ENCODE measurements at regions not wholly inside any gene's neighbourhood (a gene's known extent, or its start where the extent isn't known, plus 50 kb on each side); places are given as distances from the start of the nearest gene placed in this dataset.

GRCh38 chr6:28736121-28736520, 187.7 kb downstream of the TRIM27 start:
- peaks cover 22 to 45% (median 37%) of the 10 kb centered on the region in 3 donors for H3K9me3 Mint-ChIP-seq
- H3K9me3 ChIP-seq: no peaks in the 10 kb centered on the region
- POLR2A ChIA-PET: no interaction called here
- H3K4me1 ChIP-seq (ENCODE audit: control insufficient read depth in 1 of 2, extremely low read depth in 1 of 2, insufficient read depth in 2 of 2, low read length in 2 of 2): no peaks in the 10 kb centered on the region
- H3K27me3 Mint-ChIP-seq: peaks cover 78 to 85% of the 10 kb centered on the region in 2 donors
- CTCF ChIA-PET: no interaction called here
- H3K27ac Mint-ChIP-seq: peak overlapping the region in 1 of 2 donors; percentile 10
- peaks cover 35 to 81% of the 10 kb centered on the region in 2 experiments for H3K27me3 ChIP-seq (replicated peaks in 1 of 2; ENCODE audit: control insufficient read depth in 2 of 2, extremely low read depth in 1 of 2, insufficient read depth in 2 of 2, low read length in 1 of 2)
- no peak for DNase-seq
- H3K4me1 Mint-ChIP-seq: peaks cover 2 to 11% (median 2%) of the 10 kb centered on the region in 3 donors
- WGBS (ENCODE audit: insufficient coverage): no CpG with 5 or more reads among the region's 2 CpGs
- H3K27ac ChIP-seq (ENCODE audit: low read length): no peak overlapping the region
- H3K36me3 ChIP-seq (ENCODE audit: control insufficient read depth in 2 of 2, extremely low read depth in 1 of 2, insufficient read depth in 1 of 2, low read length in 1 of 2): no peaks in the 10 kb centered on the region
- H3K4me3 ChIP-seq (ENCODE audit: control insufficient read depth in 1 of 2, extremely low read depth in 1 of 2, low read length in 1 of 2): no peak overlapping the region
- peaks cover 16% of the 10 kb centered on the region for H3K36me3 Mint-ChIP-seq
- no peak overlapping the region for H3K4me3 Mint-ChIP-seq
- no peak for ATAC-seq (replicated peaks in 1 of 4)

- ATAC-seq (replicated peaks in 1 of 4): no peak
- peaks cover 2 to 11% (median 2%) of the 10 kb centered on the region in 3 donors for H3K4me1 Mint-ChIP-seq
- H3K27ac ChIP-seq (ENCODE audit: low read length): no peak overlapping the region
- H3K36me3 Mint-ChIP-seq: peaks cover 16% of the 10 kb centered on the region
- peaks cover 27 to 80% of the 10 kb centered on the region in 2 experiments for H3K27me3 ChIP-seq (replicated peaks in 1 of 2; ENCODE audit: control insufficient read depth in 2 of 2, extremely low read depth in 1 of 2, insufficient read depth in 2 of 2, low read length in 1 of 2)
- DNase-seq: no peak
- H3K9me3 Mint-ChIP-seq: peaks cover 22 to 39% (median 30%) of the 10 kb centered on the region in 3 donors
- CTCF ChIA-PET: interaction anchor here in 1 of 2 donors (0.6 kb wide), 1 partner anchor 30 kb away, joined by 3 read pairs; no protein-coding TSS in a partner anchor
- H3K27me3 Mint-ChIP-seq: peaks cover 73 to 80% of the 10 kb centered on the region in 2 donors
- H3K4me3 Mint-ChIP-seq: peak overlapping the region in 1 of 3 donors; percentile 2
- POLR2A ChIA-PET: no interaction called here
- no peaks in the 10 kb centered on the region for H3K36me3 ChIP-seq (ENCODE audit: control insufficient read depth in 2 of 2, extremely low read depth in 1 of 2, insufficient read depth in 1 of 2, low read length in 1 of 2)
- no peaks in the 10 kb centered on the region for H3K9me3 ChIP-seq
- H3K4me3 ChIP-seq (ENCODE audit: control insufficient read depth in 1 of 2, extremely low read depth in 1 of 2, low read length in 1 of 2): peak overlapping the region in 1 of 2 donors; percentile 26
- H3K4me1 ChIP-seq (ENCODE audit: control insufficient read depth in 1 of 2, extremely low read depth in 1 of 2, insufficient read depth in 2 of 2, low read length in 2 of 2): no peaks in the 10 kb centered on the region
- H3K27ac Mint-ChIP-seq: peak overlapping the region in 1 of 2 donors; percentile 73
- 8% methylated on average over 11 of the region's 17 CpGs for WGBS (ENCODE audit: insufficient coverage)
These were observed 185.9 kb downstream of the TRIM27 start for GRCh38 chr6:28737750-28738395.

- H3K9me3 Mint-ChIP-seq: peaks cover 17 to 38% (median 27%) of the 10 kb centered on the region in 3 donors
- peaks cover 73 to 80% of the 10 kb centered on the region in 2 donors for H3K27me3 Mint-ChIP-seq
- peaks cover 31 to 82% of the 10 kb centered on the region in 2 experiments for H3K27me3 ChIP-seq (replicated peaks in 1 of 2; ENCODE audit: control insufficient read depth in 2 of 2, extremely low read depth in 1 of 2, insufficient read depth in 2 of 2, low read length in 1 of 2)
- H3K4me3 Mint-ChIP-seq: peak overlapping the region in 1 of 3 donors; percentile 2
- H3K36me3 Mint-ChIP-seq: peaks cover 16% of the 10 kb centered on the region
- no peaks in the 10 kb centered on the region for H3K9me3 ChIP-seq
- DNase-seq (no peak), ATAC-seq (replicated peaks in 1 of 4) (no peak)
- peak overlapping the region in 1 of 2 donors; percentile 18 for H3K4me3 ChIP-seq (ENCODE audit: control insufficient read depth in 1 of 2, extremely low read depth in 1 of 2, low read length in 1 of 2)
- CTCF ChIA-PET: no interaction called here
- 6% methylated on average over 16 of the region's 16 CpGs for WGBS (ENCODE audit: insufficient coverage)
- no peaks in the 10 kb centered on the region for H3K4me1 ChIP-seq (ENCODE audit: control insufficient read depth in 1 of 2, extremely low read depth in 1 of 2, insufficient read depth in 2 of 2, low read length in 2 of 2)
- POLR2A ChIA-PET: no interaction called here
- peak overlapping the region in 1 of 2 donors; percentile 73 for H3K27ac Mint-ChIP-seq
- no peak overlapping the region for H3K27ac ChIP-seq (ENCODE audit: low read length)
- no peaks in the 10 kb centered on the region for H3K36me3 ChIP-seq (ENCODE audit: control insufficient read depth in 2 of 2, extremely low read depth in 1 of 2, insufficient read depth in 1 of 2, low read length in 1 of 2)
- H3K4me1 Mint-ChIP-seq: peaks cover 2 to 11% (median 2%) of the 10 kb centered on the region in 3 donors
These were observed 185.4 kb downstream of the TRIM27 start for GRCh38 chr6:28738396-28738765.

- H3K4me3 Mint-ChIP-seq: no peak overlapping the region
- Histone ChIP-seq H3K36me3 (ENCODE audit: control insufficient read depth in 2 of 2, extremely low read depth in 1 of 2, insufficient read depth in 1 of 2, low read length in 1 of 2) (no peaks in the 10 kb centered on the region), H3K27ac (ENCODE audit: low read length) (no peak overlapping the region), H3K9me3 (no peaks in the 10 kb centered on the region), H3K27me3 (replicated peaks in 1 of 2; ENCODE audit: control insufficient read depth in 2 of 2, extremely low read depth in 1 of 2, insufficient read depth in 2 of 2, low read length in 1 of 2) (peaks cover 31 to 59% of the 10 kb centered on the region in 2 experiments), H3K4me3 (ENCODE audit: control insufficient read depth in 1 of 2, extremely low read depth in 1 of 2, low read length in 1 of 2) (no peak overlapping the region), H3K4me1 (ENCODE audit: control insufficient read depth in 1 of 2, extremely low read depth in 1 of 2, insufficient read depth in 2 of 2, low read length in 2 of 2) (no peaks in the 10 kb centered on the region)
- POLR2A ChIA-PET: no interaction called here
- DNase-seq (no peak), ATAC-seq (replicated peaks in 1 of 4) (no peak)
- WGBS (ENCODE audit: insufficient coverage): no CpG with 5 or more reads among the region's 3 CpGs
- CTCF ChIA-PET: no interaction called here
- peak overlapping the region in 1 of 2 donors; percentile 13 for H3K27ac Mint-ChIP-seq
- H3K9me3 Mint-ChIP-seq: peaks cover 14 to 26% (median 16%) of the 10 kb centered on the region in 3 donors
- H3K27me3 Mint-ChIP-seq: peaks cover 73 to 74% of the 10 kb centered on the region in 2 donors
- H3K36me3 Mint-ChIP-seq: peaks cover 10% of the 10 kb centered on the region
- H3K4me1 Mint-ChIP-seq: peaks cover 2 to 11% (median 2%) of the 10 kb centered on the region in 3 donors
These were observed 182.4 kb downstream of the TRIM27 start for GRCh38 chr6:28741363-28741762.

- peaks cover 2 to 11% (median 2%) of the 10 kb centered on the region in 3 donors for H3K4me1 Mint-ChIP-seq
- 30% methylated on average over 2 of the region's 19 CpGs for WGBS (ENCODE audit: insufficient coverage)
- ATAC-seq (replicated peaks in 1 of 4): no peak
- peaks cover 15 to 20% (median 15%) of the 10 kb centered on the region in 3 donors for H3K9me3 Mint-ChIP-seq
- Histone ChIP-seq H3K4me1 (ENCODE audit: control insufficient read depth in 1 of 2, extremely low read depth in 1 of 2, insufficient read depth in 2 of 2, low read length in 2 of 2) (no peaks in the 10 kb centered on the region), H3K27me3 (replicated peaks in 1 of 2; ENCODE audit: control insufficient read depth in 2 of 2, extremely low read depth in 1 of 2, insufficient read depth in 2 of 2, low read length in 1 of 2) (peaks cover 35 to 56% of the 10 kb centered on the region in 2 experiments), H3K27ac (ENCODE audit: low read length) (no peak overlapping the region), H3K9me3 (no peaks in the 10 kb centered on the region), H3K4me3 (ENCODE audit: control insufficient read depth in 1 of 2, extremely low read depth in 1 of 2, low read length in 1 of 2) (no peak overlapping the region), H3K36me3 (ENCODE audit: control insufficient read depth in 2 of 2, extremely low read depth in 1 of 2, insufficient read depth in 1 of 2, low read length in 1 of 2) (no peaks in the 10 kb centered on the region)
- ChIA-PET CTCF (no interaction called here), POLR2A (interaction anchor here in 1 of 2 donors (0.7 kb wide), 1 partner anchor 22 kb away, joined by 5 read pairs; no protein-coding TSS in a partner anchor)
- peaks cover 10% of the 10 kb centered on the region for H3K36me3 Mint-ChIP-seq
- H3K4me3 Mint-ChIP-seq: no peak overlapping the region
- H3K27me3 Mint-ChIP-seq: peaks cover 72 to 73% of the 10 kb centered on the region in 2 donors
- no peak for DNase-seq
- no peak overlapping the region for H3K27ac Mint-ChIP-seq
These were observed 181.0 kb downstream of the TRIM27 start for GRCh38 chr6:28742668-28743270.

GRCh38 chr6:28743271-28743789, 180.5 kb downstream of the TRIM27 start:
- peaks cover 0 to 7% (median 0%) of the 10 kb centered on the region in 3 donors for H3K4me1 Mint-ChIP-seq
- ChIA-PET POLR2A (interaction anchor here (0.6 to 0.7 kb wide), 3 partner anchors 9 to 1111 kb away, joined by 5 read pairs; no protein-coding TSS in a partner anchor), CTCF (no interaction called here)
- H3K4me3 ChIP-seq (ENCODE audit: control insufficient read depth in 1 of 2, extremely low read depth in 1 of 2, low read length in 1 of 2): no peak overlapping the region
- peaks cover 70 to 71% of the 10 kb centered on the region in 2 donors for H3K27me3 Mint-ChIP-seq
- no peak overlapping the region for H3K4me3 Mint-ChIP-seq
- peaks cover 30 to 53% of the 10 kb centered on the region in 2 experiments for H3K27me3 ChIP-seq (replicated peaks in 1 of 2; ENCODE audit: control insufficient read depth in 2 of 2, extremely low read depth in 1 of 2, insufficient read depth in 2 of 2, low read length in 1 of 2)
- H3K4me1 ChIP-seq (ENCODE audit: control insufficient read depth in 1 of 2, extremely low read depth in 1 of 2, insufficient read depth in 2 of 2, low read length in 2 of 2): no peaks in the 10 kb centered on the region
- H3K9me3 ChIP-seq: peaks cover 2% of the 10 kb centered on the region
- no peaks in the 10 kb centered on the region for H3K36me3 ChIP-seq (ENCODE audit: control insufficient read depth in 2 of 2, extremely low read depth in 1 of 2, insufficient read depth in 1 of 2, low read length in 1 of 2)
- H3K27ac Mint-ChIP-seq: no peak overlapping the region
- peaks cover 11 to 18% (median 14%) of the 10 kb centered on the region in 3 donors for H3K9me3 Mint-ChIP-seq
- no peak for DNase-seq
- H3K36me3 Mint-ChIP-seq: peaks cover 7% of the 10 kb centered on the region
- no peak overlapping the region for H3K27ac ChIP-seq (ENCODE audit: low read length)
- no CpG with 5 or more reads among the region's 10 CpGs for WGBS (ENCODE audit: insufficient coverage)
- no peak for ATAC-seq (replicated peaks in 1 of 4)

Measured in T-cell (primary cell).